Kidney (tissue), 13 donors: ENCODE measurements at regions not wholly inside any gene's neighbourhood (a gene's known extent, or its start where the extent isn't known, plus 50 kb on each side); places are given as distances from the start of the nearest gene placed in this dataset.
A peak's percentile ranks its signal among the peaks of the same experiment; 100 is the strongest.

Source experiments
- DNase-seq, 5 donors: peaks; one replicate each; pipeline ENCODE4 v3.0.0-alpha.2; 2013 to 2020
- FAIRE-seq: peaks from 2 replicates; lab custom pipeline; 2012; peaks lifted over from hg19 to GRCh38; lab: Jason Lieb, UNC
- H3K27ac ChIP-seq, 2 donors: one replicate each; pipeline ENCODE4 v1.7.0; 2013; ENCODE audit warnings: low read depth in 2 of 2, low read length in 2 of 2, inconsistent platforms in 1 of 2
- H3K27me3 ChIP-seq: one replicate; pipeline ENCODE4 v1.7.1; 2013; ENCODE audit warnings: low read length, inconsistent platforms; ENCODE audit not compliant: control insufficient read depth, insufficient read depth
- H3K36me3 ChIP-seq, 3 donors: one replicate each; pipeline versions ENCODE4 v1.7.0 to v1.7.1; 2013; ENCODE audit warnings: low read length in 3 of 3, control low read depth in 1 of 3, inconsistent platforms in 1 of 3; ENCODE audit not compliant: insufficient read depth in 3 of 3, control insufficient read depth in 2 of 3
- H3K4me1 ChIP-seq, 3 donors: one replicate each; pipeline versions ENCODE4 v1.7.0 to v1.7.1; 2013; ENCODE audit warnings: low read length in 3 of 3, inconsistent platforms in 1 of 3, low read depth in 1 of 3; ENCODE audit not compliant: control insufficient read depth in 2 of 3, insufficient read depth in 2 of 3
- H3K4me3 ChIP-seq, 3 donors: one replicate each; pipeline versions ENCODE4 v1.7.0 to v1.8.1; 2013; ENCODE audit warnings: low read length in 3 of 3, control low read depth in 1 of 3, inconsistent platforms in 1 of 3
- H3K9ac ChIP-seq, 3 donors: one replicate each; pipeline versions ENCODE4 v1.7.0 to v1.7.1; 2013; ENCODE audit warnings: low read length in 3 of 3, control low read depth in 1 of 3, inconsistent platforms in 1 of 3
- H3K9me3 ChIP-seq, 3 donors: one replicate each; pipeline versions ENCODE4 v1.7.0 to v1.7.1; 2013; ENCODE audit warnings: low read length in 3 of 3, control low read depth in 1 of 3, inconsistent platforms in 1 of 3; ENCODE audit not compliant: control insufficient read depth in 2 of 3, insufficient read depth in 1 of 3
- CTCF ChIP-seq: IDR thresholded peaks from 3 replicates; pipeline ENCODE4 v1.5.1; 2012; ENCODE audit warnings: mild to moderate bottlenecking, moderate library complexity, borderline replicate concordance; ENCODE audit not compliant: insufficient read depth; ENCODE audit errors: extremely low read depth
- intact Hi-C: fragments of 100-400 bp; cut with DNase I; formaldehyde crosslinking; loops from one replicate; pipeline ENCODE4 v1.11.1; 2022
- donor health status: control.
- donor health status: control.
- donor health status: control.
- donor health status: control.
- donor health status: control.
- donor health status: DM: yes; HTN: yes; CAD: no.
- donor health status: Normal renal cell carcinoma (clear cell type).

GRCh38 chr3:86869566-86869965 lies 121.4 kb downstream of the VGLL3 start:
- Histone ChIP-seq H3K4me1 (no peaks in the 10 kb centered on the region), H3K27ac (no peak overlapping the region), H3K9me3 (no peaks in the 10 kb centered on the region)

GRCh38 chr3:86867982-86868381 lies 123.0 kb downstream of the VGLL3 start:
- intact Hi-C loops, result no loop called here
- no peak for TF ChIP-seq CTCF
- Histone ChIP-seq H3K27me3 (no peaks in the 10 kb centered on the region), H3K27ac (no peak overlapping the region), H3K9me3 (no peaks in the 10 kb centered on the region), H3K4me1 (no peaks in the 10 kb centered on the region), H3K4me3 (no peak overlapping the region), H3K36me3 (no peaks in the 10 kb centered on the region), H3K9ac (no peak overlapping the region)
- FAIRE-seq (no peak), DNase-seq (peak in 1 of 5 donors; percentile 2)

More at GRCh38 chr3:86869566-86869965, 121.4 kb downstream of the VGLL3 start:
- Histone ChIP-seq H3K9ac (no peak overlapping the region), H3K36me3 (no peaks in the 10 kb centered on the region), H3K27me3 (no peaks in the 10 kb centered on the region), H3K4me3 (no peak overlapping the region)
- FAIRE-seq (no peak), DNase-seq (no peak)
- no peak for TF ChIP-seq CTCF
- intact Hi-C loops, result no loop called here

GRCh38 chr3:86865506-86865905 lies 125.4 kb downstream of the VGLL3 start:
- FAIRE-seq, result no peak
- Histone ChIP-seq H3K9me3 (no peaks in the 10 kb centered on the region), H3K36me3 (no peaks in the 10 kb centered on the region), H3K4me1 (no peaks in the 10 kb centered on the region), H3K4me3 (no peak overlapping the region), H3K27me3 (no peaks in the 10 kb centered on the region), H3K9ac (no peak overlapping the region), H3K27ac (no peak overlapping the region)
- intact Hi-C loops, result no loop called here
- no peak for DNase-seq
- TF ChIP-seq CTCF, result no peak

- no peaks in the 10 kb centered on the region for H3K36me3 ChIP-seq
- no peaks in the 10 kb centered on the region for H3K27me3 ChIP-seq
- intact Hi-C loops, result no loop called here
- no peak overlapping the region for H3K27ac ChIP-seq
- DNase-seq, result no peak
- no peak overlapping the region for H3K9ac ChIP-seq
- TF ChIP-seq CTCF, result no peak
- H3K9me3 ChIP-seq, result no peaks in the 10 kb centered on the region
- no peaks in the 10 kb centered on the region for H3K4me1 ChIP-seq
- H3K4me3 ChIP-seq, result no peak overlapping the region
- no peak for FAIRE-seq
Measured at GRCh38 chr3:86856711-86857110, 134.2 kb downstream of the VGLL3 start.
